ENCODE measurements at regions not wholly inside any gene's neighbourhood (a gene's known extent, or its start where the extent isn't known, plus 50 kb on each side); places are given as distances from the start of the nearest gene placed in this dataset.

GRCh38 chr6:40280231-40280630 lies 306.9 kb downstream of the LRFN2 start:
- TF ChIP-seq EZH2 (IDR thresholded peaks at IDR 0.05): no peak
- TF ChIP-seq POLR2AphosphoS5 (IDR thresholded peaks at IDR 0.05; ENCODE audit: borderline replicate concordance, low read depth, low read length): no peak
- TF ChIP-seq FOXP2 (optimal IDR thresholded peaks at IDR 0.05; ENCODE audit: control extremely low read depth, extremely low read length, insufficient read depth): no peak

Measured in SK-N-MC (cell line).